Parathyroid adenoma (tissue), 2 donors: ENCODE measurements at regions not wholly inside any gene's neighbourhood (a gene's known extent, or its start where the extent isn't known, plus 50 kb on each side); places are given as distances from the start of the nearest gene placed in this dataset.
"Not testable (repeated sequence)": the region's sequence is repeated elsewhere in the genome, so short reads cannot be mapped to it uniquely, and the experiment has no call there.

Experiments used
- H2AFZ ChIP-seq: fragments of 300-600 bp; sonication (generic); one replicate; pipeline ENCODE4 v1.7.0; 2017; ENCODE audit warnings: antibody characterized with exemption, mild to moderate bottlenecking
- H3K27ac ChIP-seq: fragments of 300-600 bp; sonication (generic); one replicate; pipeline ENCODE4 v1.7.0; 2017
- H3K27me3 ChIP-seq: fragments of 300-600 bp; sonication (generic); one replicate; pipeline ENCODE4 v1.7.0; 2017; ENCODE audit warnings: low read length; ENCODE audit not compliant: control insufficient read depth, insufficient read depth
- H3K36me3 ChIP-seq: fragments of 300-600 bp; sonication (generic); one replicate; pipeline ENCODE4 v1.7.0; 2017; ENCODE audit warnings: low read length; ENCODE audit not compliant: control insufficient read depth, insufficient read depth
- H3K4me1 ChIP-seq: fragments of 300-600 bp; sonication (generic); one replicate; pipeline ENCODE4 v1.7.0; 2017; ENCODE audit warnings: control low read depth
- H3K4me2 ChIP-seq: fragments of 300-600 bp; sonication (generic); one replicate; pipeline ENCODE4 v1.7.0; 2017; ENCODE audit warnings: low read length
- H3K4me3 ChIP-seq: fragments of 300-600 bp; sonication (generic); one replicate; pipeline ENCODE4 v1.7.0; 2017; ENCODE audit warnings: low read depth, low read length
- H3K79me2 ChIP-seq: fragments of 300-600 bp; sonication (generic); one replicate; pipeline ENCODE4 v1.7.0; 2017; ENCODE audit warnings: control low read depth
- H3K9ac ChIP-seq: fragments of 300-600 bp; sonication (generic); one replicate; pipeline ENCODE4 v1.7.0; 2017; ENCODE audit warnings: mild to moderate bottlenecking
- H3K9me3 ChIP-seq: fragments of 300-600 bp; sonication (generic); one replicate; pipeline ENCODE4 v1.7.0; 2017; ENCODE audit warnings: low read length; ENCODE audit not compliant: control insufficient read depth
- CTCF ChIP-seq: fragments of 300-600 bp; sonication (generic); IDR thresholded peaks from one replicate; pipeline ENCODE4 v1.7.0; 2017; ENCODE audit warnings: antibody characterized with exemption, mild to moderate bottlenecking
- donor health status: primary hyperparathyroidism.

DNA sequence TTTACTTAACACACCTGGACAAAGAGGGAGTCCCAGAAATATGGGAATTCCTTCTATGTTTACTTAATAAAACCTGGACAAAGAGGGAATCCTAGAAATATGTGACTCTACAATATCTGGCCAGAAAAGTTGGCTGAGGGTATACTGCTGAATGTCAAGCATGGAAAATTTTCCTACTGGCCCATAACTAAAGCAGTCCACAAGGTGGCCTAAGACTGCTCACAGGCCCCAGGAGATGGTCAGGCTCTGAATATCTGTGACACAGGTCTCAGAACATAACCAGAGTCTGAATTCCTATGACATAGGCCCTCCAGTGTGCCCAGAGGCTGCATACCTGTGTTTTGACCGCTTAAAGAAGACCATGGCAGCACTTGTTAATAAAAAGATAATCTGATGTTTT is 578.2 kb upstream of the NRSN1 start:
- Histone ChIP-seq H3K36me3 (no peaks in the 10 kb centered on the region), H3K4me1 (peaks cover 8% of the 10 kb centered on the region), H3K9me3 (no peaks in the 10 kb centered on the region), H3K27ac (peak overlapping the region; percentile 84), H3K4me3 (no peak overlapping the region), H3K4me2 (no peak overlapping the region), H3K79me2 (no peaks in the 10 kb centered on the region), H3K27me3 (no peaks in the 10 kb centered on the region), H3K9ac (no peak overlapping the region), H2AFZ (peak overlapping the region; percentile 59)
- TF ChIP-seq CTCF = peak; percentile 48

- not testable (repeated sequence) for H3K27me3 ChIP-seq, H3K36me3 ChIP-seq, H2AFZ ChIP-seq, H3K9ac ChIP-seq, H3K27ac ChIP-seq, H3K79me2 ChIP-seq, H3K4me1 ChIP-seq, H3K4me3 ChIP-seq, H3K4me2 ChIP-seq, H3K9me3 ChIP-seq
Observed at GRCh38 chr6:23554953-23555352, 571.1 kb upstream of the NRSN1 start.

- H3K4me2 ChIP-seq = no peak overlapping the region
- H3K79me2 ChIP-seq = no peaks in the 10 kb centered on the region
- no peaks in the 10 kb centered on the region for H3K9me3 ChIP-seq
- H3K9ac ChIP-seq = no peak overlapping the region
- no peak overlapping the region for H3K4me3 ChIP-seq
- no peak overlapping the region for H3K27ac ChIP-seq
- no peaks in the 10 kb centered on the region for H3K36me3 ChIP-seq
- H3K4me1 ChIP-seq = no peaks in the 10 kb centered on the region
- H3K27me3 ChIP-seq = no peaks in the 10 kb centered on the region
- no peak overlapping the region for H2AFZ ChIP-seq
- no peak for TF ChIP-seq CTCF
Observed at GRCh38 chr6:23559587-23560343, 566.2 kb upstream of the NRSN1 start.

DNA sequence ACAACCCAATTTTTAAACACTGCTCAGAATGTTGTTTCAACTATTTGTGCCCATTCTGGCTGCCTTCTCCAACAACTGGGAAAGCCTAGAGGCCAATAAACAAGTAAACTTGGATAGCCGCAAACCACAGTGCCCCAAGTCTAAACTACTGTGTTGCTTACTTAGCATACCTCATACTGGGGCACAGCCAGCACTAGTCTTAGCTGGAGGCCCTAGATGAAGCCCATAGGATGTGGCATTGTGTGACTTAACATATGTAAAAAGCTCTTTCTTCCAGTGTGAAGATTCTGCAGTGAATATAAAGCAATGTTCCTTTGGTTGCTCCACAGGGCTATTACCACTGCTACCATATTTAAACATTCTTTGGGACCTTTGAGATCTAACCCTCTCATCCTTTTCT is 564.3 kb upstream of the NRSN1 start:
- Histone ChIP-seq H3K4me2 (no peak overlapping the region), H3K27me3 (no peaks in the 10 kb centered on the region), H3K4me1 (no peaks in the 10 kb centered on the region), H3K9me3 (no peaks in the 10 kb centered on the region), H2AFZ (no peak overlapping the region), H3K4me3 (no peak overlapping the region), H3K27ac (no peak overlapping the region), H3K79me2 (no peaks in the 10 kb centered on the region), H3K36me3 (no peaks in the 10 kb centered on the region), H3K9ac (no peak overlapping the region)
- TF ChIP-seq CTCF = no peak

- H3K79me2 ChIP-seq = no peaks in the 10 kb centered on the region
- H3K27me3 ChIP-seq = no peaks in the 10 kb centered on the region
- no peak for TF ChIP-seq CTCF
- H3K9ac ChIP-seq = no peak overlapping the region
- no peak overlapping the region for H3K27ac ChIP-seq
- no peaks in the 10 kb centered on the region for H3K9me3 ChIP-seq
- no peak overlapping the region for H2AFZ ChIP-seq
- no peaks in the 10 kb centered on the region for H3K4me1 ChIP-seq
- H3K4me3 ChIP-seq = no peak overlapping the region
- no peaks in the 10 kb centered on the region for H3K36me3 ChIP-seq
- no peak overlapping the region for H3K4me2 ChIP-seq
Observed at GRCh38 chr6:23562554-23562953, 563.5 kb upstream of the NRSN1 start.
